ENCODE measurements at regions not wholly inside any gene's neighbourhood (a gene's known extent, or its start where the extent isn't known, plus 50 kb on each side); places are given as distances from the start of the nearest gene placed in this dataset.

DNA sequence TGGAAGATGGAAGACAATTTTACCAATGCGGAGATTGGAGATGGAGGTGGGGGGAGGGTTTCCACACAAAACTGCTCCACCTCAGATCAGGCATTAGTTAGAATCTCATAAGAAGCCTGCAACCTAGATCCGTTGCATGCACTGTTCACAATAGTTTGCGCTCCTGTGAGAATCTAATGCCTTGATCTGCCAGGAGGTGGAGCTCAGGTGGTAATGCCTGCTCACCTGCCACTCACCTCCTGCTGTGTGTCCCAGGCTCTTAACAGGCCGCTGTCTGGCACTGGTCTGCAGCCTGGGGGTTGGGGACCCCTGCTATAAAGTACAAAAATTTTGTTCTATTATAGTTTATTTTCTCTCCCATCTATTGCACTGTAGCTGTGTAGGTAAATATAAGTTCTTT is 84.9 kb upstream of the FOXG1 start:
- TF ChIP-seq L3MBTL2 (conservative IDR thresholded peaks at IDR 0.05): no peak
- TF ChIP-seq ELF4 (IDR thresholded peaks at IDR 0.05): no peak
- no peak for TF ChIP-seq ARNT (IDR thresholded peaks at IDR 0.05)
- TF ChIP-seq NFRKB (IDR thresholded peaks at IDR 0.05): no peak
- TF ChIP-seq FOXM1 (IDR thresholded peaks at IDR 0.05; ENCODE audit: borderline replicate concordance): no peak

Data from HEK293T (cell line).